Endothelial cell of umbilical vein (primary cell): ENCODE measurements at regions not wholly inside any gene's neighbourhood (a gene's known extent, or its start where the extent isn't known, plus 50 kb on each side); places are given as distances from the start of the nearest gene placed in this dataset.

Experiments used
- BruUV-seq: library from RNA; stranded (reverse); fragments of 400-500 nt; replicated peaks from 2 replicates; lab custom pipeline; 2021; lab: Mats Ljungman, UMichigan
- CTCF ChIA-PET: fragments of 300-600, 350-600 bp; sonication (Branson Sonifier 250); formaldehyde crosslinking; loops from one replicate; lab custom pipeline; 2021; ENCODE audit warnings: antibody characterized with exemption, inconsistent platforms; lab: Charles Lee
- POLR2A ChIA-PET: fragments of 300-600, 350-600 bp; sonication (Branson Sonifier 250); formaldehyde crosslinking; loops from one replicate; lab custom pipeline; 2021; ENCODE audit warnings: antibody characterized with exemption, inconsistent platforms; lab: Charles Lee
- DNase-seq: peaks from one replicate; pipeline ENCODE4 v3.0.0-alpha.2; 2011; ENCODE audit warnings: low read depth, low spot score
- FAIRE-seq: peaks from 2 replicates; lab custom pipeline; 2011; peaks lifted over from hg19 to GRCh38; lab: Jason Lieb, UNC
- H2AFZ ChIP-seq: 2 replicates; pipeline ENCODE4 v1.6.0; 2012; ENCODE audit warnings: low read depth, low read length, control low read depth, inconsistent platforms
- H3K27ac ChIP-seq: 2 replicates; pipeline ENCODE4 v1.5.1; 2011; ENCODE audit warnings: low read depth, mild to moderate bottlenecking, control low read depth, low read length, moderate library complexity; ENCODE audit not compliant: insufficient read depth
- H3K27me3 ChIP-seq, 2 experiments: 2 replicates each; pipeline versions ENCODE4 v1.6.0 to v1.6.1; 2011; ENCODE audit warnings: low read length in 2 of 2, mixed read lengths in 1 of 2; ENCODE audit not compliant: control insufficient read depth in 2 of 2, insufficient read depth in 2 of 2
- H3K36me3 ChIP-seq, 2 experiments: 2 replicates in 1 of 2; 3 replicates in 1 of 2; pipeline ENCODE4 v1.5.1; 2011; ENCODE audit warnings: low read length in 2 of 2, mild to moderate bottlenecking in 1 of 2, moderate library complexity in 1 of 2; ENCODE audit not compliant: control insufficient read depth in 2 of 2, insufficient read depth in 2 of 2; ENCODE audit errors: extremely low read depth in 1 of 2
- H3K4me1 ChIP-seq: 3 replicates; pipeline ENCODE4 v1.5.1; 2011; ENCODE audit warnings: mild to moderate bottlenecking, low read length; ENCODE audit not compliant: control insufficient read depth, insufficient read depth; ENCODE audit errors: extremely low read depth
- H3K4me2 ChIP-seq: 2 replicates; pipeline ENCODE4 v1.6.1; 2011; ENCODE audit warnings: low read length, control low read depth, mixed read lengths; ENCODE audit not compliant: insufficient read depth
- H3K4me3 ChIP-seq, 3 experiments: fragments of 200-600 bp in 1 of 3; sonication (generic), shearing (Covaris generic) in 1 of 3; replicated peaks in 1 of 3; 2 replicates each; pipeline ENCODE4 v1.5.1; 2011 to 2016; ENCODE audit warnings: control low read depth in 3 of 3, low read length in 3 of 3, mild to moderate bottlenecking in 2 of 3, inconsistent platforms in 1 of 3, low read depth in 1 of 3, moderate library complexity in 1 of 3; ENCODE audit not compliant: insufficient read depth in 1 of 3
- H3K79me2 ChIP-seq: 2 replicates; pipeline ENCODE4 v1.6.0; 2012; ENCODE audit warnings: low read length, inconsistent platforms; ENCODE audit not compliant: control insufficient read depth, insufficient read depth
- H3K9ac ChIP-seq: replicated peaks from 2 replicates; pipeline ENCODE3; 2011; ENCODE audit warnings: low read length, control low read depth; ENCODE audit not compliant: insufficient read depth; ENCODE audit errors: extremely low read depth
- H3K9me1 ChIP-seq: replicated peaks from 3 replicates; pipeline ENCODE4 v1.6.0; 2011; ENCODE audit warnings: mild to moderate bottlenecking, low read length; ENCODE audit not compliant: control insufficient read depth, insufficient read depth; ENCODE audit errors: extremely low read depth
- H3K9me3 ChIP-seq: replicated peaks from 2 replicates; pipeline ENCODE4 v1.5.1; 2012; ENCODE audit warnings: low read length, inconsistent platforms; ENCODE audit not compliant: control insufficient read depth, insufficient read depth
- H4K20me1 ChIP-seq: replicated peaks from 2 replicates; pipeline ENCODE3; 2011; ENCODE audit warnings: mild to moderate bottlenecking, low read length; ENCODE audit not compliant: control insufficient read depth, insufficient read depth; ENCODE audit errors: extremely low read depth
- EZH2 ChIP-seq: IDR thresholded peaks from 2 replicates; pipeline ENCODE4 v1.6.1; 2012; ENCODE audit warnings: borderline replicate concordance, low read depth, mild to moderate bottlenecking, moderate library complexity, low read length, inconsistent platforms; ENCODE audit not compliant: severe bottlenecking
- FOS ChIP-seq: IDR thresholded peaks from 2 replicates; pipeline ENCODE4 v1.6.1; 2011; ENCODE audit warnings: mild to moderate bottlenecking, low read length, moderate library complexity, borderline replicate concordance; ENCODE audit not compliant: insufficient read depth
- GATA2 ChIP-seq: IDR thresholded peaks from 2 replicates; pipeline ENCODE4 v1.7.0; 2011; ENCODE audit warnings: low read depth, mild to moderate bottlenecking, moderate library complexity, mixed read lengths, low read length; ENCODE audit not compliant: insufficient read length, insufficient read depth
- JUN ChIP-seq: IDR thresholded peaks from 2 replicates; pipeline ENCODE4 v1.6.1; 2011; ENCODE audit warnings: borderline replicate concordance, low read depth; ENCODE audit not compliant: insufficient read length, insufficient read depth
- MYC ChIP-seq: IDR thresholded peaks from one replicate; pipeline ENCODE4 v1.6.1; 2011; ENCODE audit warnings: mild to moderate bottlenecking, low read depth, low read length
- POLR2A ChIP-seq: IDR thresholded peaks from 2 replicates; pipeline ENCODE4 v1.6.1; 2012; ENCODE audit warnings: low read depth, mild to moderate bottlenecking, control low read depth, low read length
- POLR2AphosphoS5 ChIP-seq: IDR thresholded peaks from 2 replicates; pipeline ENCODE4 v1.6.1; 2012; ENCODE audit warnings: low read depth, mild to moderate bottlenecking, control low read depth, low read length, moderate library complexity; ENCODE audit not compliant: insufficient read depth
- dilution Hi-C: fragments of 300-500 bp; cut with MboI; formaldehyde crosslinking; loops from one replicate; pipeline ENCODE4 v1.15.0; 2019; ENCODE audit warnings: low sequenced_read_pairs; ENCODE audit not compliant: extremely low pct_ligation_motif_present
- intact Hi-C: fragments of 100-400 bp; cut with micrococcal nuclease; formaldehyde crosslinking; loops from one replicate; pipeline ENCODE4 v1.10.0; 2022
- TF ChIP-seq, protein P1 (sequence below): IDR thresholded peaks from 2 replicates; pipeline ENCODE4 v1.6.1; 2011; ENCODE audit not compliant: insufficient read depth, insufficient read length
- TF ChIP-seq, protein P2 (sequence below), 2 donors: IDR thresholded peaks; 1 replicate in 1 of 2; 2 replicates in 1 of 2; pipeline ENCODE4 v1.5.1; 2011; ENCODE audit warnings: low read length in 2 of 2, mild to moderate bottlenecking in 2 of 2, moderate library complexity in 2 of 2, control low read depth in 1 of 2, inconsistent platforms in 1 of 2, low read depth in 1 of 2; ENCODE audit not compliant: insufficient read depth in 1 of 2; ENCODE audit errors: extremely low read depth in 1 of 2

DNA sequence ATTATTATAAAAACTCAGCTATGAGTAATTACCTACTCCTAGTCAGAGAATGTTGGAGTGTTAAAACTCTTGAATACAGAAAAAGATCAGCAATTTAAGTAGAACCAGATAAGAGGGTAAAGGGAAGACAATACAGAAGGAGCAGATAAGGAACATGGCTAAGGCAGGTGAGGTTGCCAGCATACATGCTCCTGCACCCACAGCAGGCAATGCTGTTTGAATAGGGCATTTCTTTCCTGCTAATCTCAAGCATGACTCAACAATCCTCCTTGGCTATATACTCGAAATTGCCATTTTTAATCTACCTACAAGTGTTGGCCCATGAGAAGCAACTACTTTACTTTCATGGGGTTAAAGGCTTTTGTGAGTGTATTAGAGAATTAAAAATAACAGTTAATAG, 494.5 kb downstream of the DIPK2A start:
- no peak for DNase-seq
- H3K27ac ChIP-seq, result no peak overlapping the region
- H3K4me3 ChIP-seq, result no peak overlapping the region
- no peak overlapping the region for H3K4me2 ChIP-seq
- intact Hi-C loops (no loop called here), dilution Hi-C loops (no loop called here)
- no peaks in the 10 kb centered on the region for H3K9me1 ChIP-seq
- H4K20me1 ChIP-seq, result no peaks in the 10 kb centered on the region
- no peak for TF ChIP-seq POLR2AphosphoS5
- TF ChIP-seq GATA2, result no peak
- no peak for TF ChIP-seq MYC
- TF ChIP-seq POLR2A, result no peak
- no peak for TF ChIP-seq FOS
- TF ChIP-seq EZH2, result no peak
- TF ChIP-seq JUN, result no peak
- TF ChIP-seq, protein P1, sequence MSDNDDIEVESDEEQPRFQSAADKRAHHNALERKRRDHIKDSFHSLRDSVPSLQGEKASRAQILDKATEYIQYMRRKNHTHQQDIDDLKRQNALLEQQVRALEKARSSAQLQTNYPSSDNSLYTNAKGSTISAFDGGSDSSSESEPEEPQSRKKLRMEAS, result no peak
- TF ChIP-seq, protein P2, sequence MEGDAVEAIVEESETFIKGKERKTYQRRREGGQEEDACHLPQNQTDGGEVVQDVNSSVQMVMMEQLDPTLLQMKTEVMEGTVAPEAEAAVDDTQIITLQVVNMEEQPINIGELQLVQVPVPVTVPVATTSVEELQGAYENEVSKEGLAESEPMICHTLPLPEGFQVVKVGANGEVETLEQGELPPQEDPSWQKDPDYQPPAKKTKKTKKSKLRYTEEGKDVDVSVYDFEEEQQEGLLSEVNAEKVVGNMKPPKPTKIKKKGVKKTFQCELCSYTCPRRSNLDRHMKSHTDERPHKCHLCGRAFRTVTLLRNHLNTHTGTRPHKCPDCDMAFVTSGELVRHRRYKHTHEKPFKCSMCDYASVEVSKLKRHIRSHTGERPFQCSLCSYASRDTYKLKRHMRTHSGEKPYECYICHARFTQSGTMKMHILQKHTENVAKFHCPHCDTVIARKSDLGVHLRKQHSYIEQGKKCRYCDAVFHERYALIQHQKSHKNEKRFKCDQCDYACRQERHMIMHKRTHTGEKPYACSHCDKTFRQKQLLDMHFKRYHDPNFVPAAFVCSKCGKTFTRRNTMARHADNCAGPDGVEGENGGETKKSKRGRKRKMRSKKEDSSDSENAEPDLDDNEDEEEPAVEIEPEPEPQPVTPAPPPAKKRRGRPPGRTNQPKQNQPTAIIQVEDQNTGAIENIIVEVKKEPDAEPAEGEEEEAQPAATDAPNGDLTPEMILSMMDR (IDR thresholded peaks at IDR 0.05; ENCODE audit: extremely low read depth in 1 of 2, insufficient read depth in 1 of 2, low read depth in 1 of 2, low read length in 2 of 2), result no peak
- no peaks in the 10 kb centered on the region for H3K36me3 ChIP-seq
- no peaks in the 10 kb centered on the region for H3K27me3 ChIP-seq
- no peak overlapping the region for H2AFZ ChIP-seq
- CTCF ChIA-PET, result no interaction called here
- no peaks in the 10 kb centered on the region for H3K4me1 ChIP-seq
- H3K79me2 ChIP-seq, result no peaks in the 10 kb centered on the region
- POLR2A ChIA-PET, result no interaction called here
- no peak overlapping the region for H3K9ac ChIP-seq
- no TSS peak for BruUV-seq
- no peaks in the 10 kb centered on the region for H3K9me3 ChIP-seq
- no peak for FAIRE-seq
